GM21717 (cell line): ENCODE measurements at regions not wholly inside any gene's neighbourhood (a gene's known extent, or its start where the extent isn't known, plus 50 kb on each side); places are given as distances from the start of the nearest gene placed in this dataset.
"Not testable (repeated sequence)": the region's sequence is repeated elsewhere in the genome, so short reads cannot be mapped to it uniquely, and the experiment has no call there.

Source experiments
- ATAC-seq: cut with Tn5 transposase; IDR thresholded peaks from one replicate; pipeline ENCODE4 v1.9.1; 2021; ENCODE audit warnings: mild to moderate bottlenecking, moderate library complexity; ENCODE audit not compliant: unreplicated experiment

- ATAC-seq = no peak
These were observed 766.7 kb downstream of the GBE1 start for GRCh38 chr3:80994767-80995166.

GRCh38 chr3:80994085-80994665 is 767.3 kb downstream of the GBE1 start:
- ATAC-seq = no peak

GRCh38 chr3:80993241-80993945 is 768.1 kb downstream of the GBE1 start:
- no peak for ATAC-seq

GRCh38 chr3:80983753-80984152 is 777.7 kb downstream of the GBE1 start:
- ATAC-seq = no peak

GRCh38 chr3:80978216-80978969 is 783.1 kb downstream of the GBE1 start:
- no peak for ATAC-seq

GRCh38 chr3:80970292-80970691 is 791.2 kb downstream of the GBE1 start:
- ATAC-seq = no peak

GRCh38 chr3:80929576-80929975 is 831.9 kb downstream of the GBE1 start:
- no peak for ATAC-seq

GRCh38 chr3:80914854-80915253 is 846.6 kb downstream of the GBE1 start:
- no peak for ATAC-seq

GRCh38 chr3:80898211-80898610 is 863.2 kb downstream of the GBE1 start:
- ATAC-seq = no peak

GRCh38 chr3:80897005-80897404 is 864.4 kb downstream of the GBE1 start:
- not testable (repeated sequence) for ATAC-seq

- ATAC-seq = no peak
These were observed 870.9 kb downstream of the GBE1 start for GRCh38 chr3:80890571-80890970.

- no peak for ATAC-seq
These were observed 871.9 kb downstream of the GBE1 start for GRCh38 chr3:80889535-80889934.

GRCh38 chr3:80870476-80871041 is 890.9 kb downstream of the GBE1 start:
- no peak for ATAC-seq

- no peak for ATAC-seq
These were observed 906.0 kb downstream of the GBE1 start for GRCh38 chr3:80855482-80855881.

GRCh38 chr3:80836395-80836794 is 925.0 kb downstream of the GBE1 start:
- ATAC-seq = no peak

- ATAC-seq = no peak
These were observed 953.9 kb downstream of the GBE1 start for GRCh38 chr3:80807577-80807976.

- no peak for ATAC-seq
These were observed 954.8 kb downstream of the GBE1 start for GRCh38 chr3:80806673-80807072.

GRCh38 chr3:80788914-80789313 is 972.5 kb downstream of the GBE1 start:
- ATAC-seq = no peak

- no peak for ATAC-seq
These were observed 975.6 kb downstream of the GBE1 start for GRCh38 chr3:80785875-80786274.

GRCh38 chr3:80785475-80785874 is 976.0 kb downstream of the GBE1 start:
- no peak for ATAC-seq

GRCh38 chr3:80771085-80771484 is 990.4 kb downstream of the GBE1 start:
- ATAC-seq = no peak
